Heart left ventricle (tissue), 13 donors: ENCODE measurements at regions not wholly inside any gene's neighbourhood (a gene's known extent, or its start where the extent isn't known, plus 50 kb on each side); places are given as distances from the start of the nearest gene placed in this dataset.

Source experiments
- CTCF ChIP-seq, 12 donors: fragments of 200-600 bp; sonication (generic) in 4 of 12; IDR thresholded peaks; one replicate each; pipeline versions ENCODE4 v1.5.0 to v1.8.0; 2018 to 2022; ENCODE audit warnings: antibody characterized with exemption in 12 of 12, mild to moderate bottlenecking in 5 of 12
- POLR2A ChIP-seq, 2 donors: fragments of 450-650 bp; IDR thresholded peaks; one replicate each; pipeline ENCODE4 v1.6.1; 2017; ENCODE audit warnings: antibody characterized with exemption in 2 of 2, mild to moderate bottlenecking in 2 of 2, moderate library complexity in 2 of 2
- donor health status: ischemic (EF 13 %, LVEDD 7.1; RV severe dilation, severe dysfunction).
- donor health status: DM: no; HTN: yes; CAD: no.
- donor health status: DM: no; HTN: no; CAD: no.
- donor health status: ischemic (EF 25% LVEDD 6.9; RV normal size, moderate dysfunction).
- donor health status: ischemic (EF 25% LVEDD 5.7; RV mildly dilated, moderate dysfunction).
- donor health status: ischemic (EF 35%, LVEDD 5.7; RV mildly dilated, moderate dysfunction).
- donor health status: nonischemic (EF 11% LVEDD 7.7; RV severe dilation, severe dysfunction).
- donor health status: DM: yes; HTN: yes; CAD: no.
- donor health status: PGD.
- donor health status: ischemic (EF 29% LVEDD 5.4; RV normal size, mild dysfunction).
- donor health status: nonischemic (EF 23%, LVEDD 6.1; RV moderate dilation, normal function).

GRCh38 chr18:55149994-55150393 is 190.7 kb upstream of the CCDC68 start:
- TF ChIP-seq POLR2A (IDR thresholded peaks at IDR 0.05) (no peak), CTCF (IDR thresholded peaks at IDR 0.05) (no peak)
